ENCODE measurements at regions not wholly inside any gene's neighbourhood (a gene's known extent, or its start where the extent isn't known, plus 50 kb on each side); places are given as distances from the start of the nearest gene placed in this dataset.
"Not testable (repeated sequence)": the region's sequence is repeated elsewhere in the genome, so short reads cannot be mapped to it uniquely, and the experiment has no call there.

DNA sequence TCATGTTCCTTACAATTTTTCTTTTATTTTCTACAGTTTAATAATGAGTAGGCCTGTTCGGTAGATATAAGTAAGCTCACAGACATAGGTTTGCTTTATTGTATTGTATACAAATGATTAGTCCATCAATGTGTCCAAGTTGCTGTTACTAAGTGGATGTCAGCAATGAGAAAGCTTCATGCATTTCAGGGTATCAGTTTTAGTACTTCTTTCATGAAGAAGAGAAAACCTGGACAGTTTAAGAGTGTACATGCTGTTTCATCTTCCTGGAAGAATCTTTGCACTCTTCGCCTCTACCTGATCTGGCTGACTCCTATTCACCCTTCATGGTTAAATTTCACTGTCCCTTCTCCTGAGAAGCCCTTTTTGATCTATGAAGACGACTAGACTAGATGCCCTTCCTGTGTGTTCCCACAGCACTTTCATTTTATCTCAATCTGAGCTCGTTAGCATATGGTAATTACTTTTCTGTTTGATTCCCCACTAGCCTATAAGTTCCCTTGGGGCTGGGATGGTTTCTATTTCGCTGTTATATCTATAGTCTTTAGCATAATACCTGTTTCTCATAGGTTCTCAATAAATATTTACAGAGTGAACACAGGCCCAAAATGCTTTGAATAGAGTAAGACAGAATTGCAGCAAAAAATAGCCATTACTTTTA, 70.7 kb downstream of the CETN3 start:
- no peak for DNase-seq (ENCODE audit: low spot score)

DNA sequence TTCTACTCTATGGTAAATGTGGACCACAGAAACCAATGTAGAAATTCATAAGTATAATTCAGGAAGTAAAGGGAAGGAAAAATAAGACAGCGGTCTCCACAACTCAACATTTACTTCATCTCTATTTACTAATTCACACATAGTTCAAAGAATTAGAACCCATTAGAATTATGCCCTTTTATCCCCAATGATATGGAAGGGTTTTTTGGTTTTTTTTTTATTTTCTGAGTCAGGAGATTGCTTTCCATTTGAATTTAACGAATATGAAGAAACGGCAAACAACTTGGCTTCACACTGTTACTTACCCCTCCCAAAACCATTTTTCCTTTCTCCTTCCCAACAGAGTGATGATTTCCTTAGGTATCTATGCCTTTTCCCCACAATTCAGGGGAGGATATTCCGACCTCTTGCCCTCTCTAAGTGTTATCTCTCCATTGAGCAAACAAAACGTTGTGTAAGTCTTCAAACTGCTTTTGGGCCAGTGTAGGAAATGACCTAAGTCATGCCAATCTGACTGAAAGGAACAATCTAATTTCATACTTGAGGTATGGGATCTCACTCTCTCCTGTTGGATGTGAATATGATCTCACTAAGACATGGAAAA, 72.0 kb downstream of the CETN3 start:
- no peak for DNase-seq (ENCODE audit: low spot score)

DNA sequence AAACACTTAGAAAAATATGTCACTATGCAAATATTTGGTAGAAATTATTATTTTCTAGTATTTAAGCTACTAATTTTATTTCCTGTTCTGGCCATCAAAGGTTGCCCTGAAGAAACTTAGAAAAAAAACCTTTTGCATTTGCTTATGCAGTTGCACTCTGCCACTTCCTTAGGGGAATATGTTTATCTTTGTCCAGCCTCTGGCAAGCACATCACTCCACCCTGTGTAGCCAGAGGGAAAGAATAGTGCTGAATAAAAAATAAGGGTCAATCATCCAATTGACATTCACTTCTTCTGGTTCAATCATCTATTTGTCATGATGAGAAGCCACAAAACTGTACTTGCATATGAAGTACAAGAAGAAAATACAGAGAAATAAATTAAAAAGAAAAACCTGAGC, 72.8 kb downstream of the CETN3 start:
- no peak for DNase-seq (ENCODE audit: low spot score)

DNA sequence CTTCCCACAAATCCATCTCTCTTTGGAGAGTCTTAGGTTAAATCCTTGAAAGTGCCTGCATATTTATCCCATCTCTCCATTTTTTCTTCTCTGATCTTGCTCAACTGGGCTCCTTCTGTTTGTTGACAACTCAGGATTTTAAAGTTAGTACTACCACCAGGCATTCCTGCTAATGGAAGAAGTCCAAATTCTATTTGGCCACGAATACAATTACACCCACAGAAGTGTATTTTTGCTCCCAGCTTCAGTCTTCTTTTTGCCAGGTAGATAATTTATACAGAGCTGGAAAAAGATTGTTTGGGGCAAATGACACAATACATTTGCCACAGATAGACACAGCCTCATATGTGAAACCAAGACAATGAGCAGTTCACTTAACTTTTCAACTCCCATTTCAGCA, 74.8 kb downstream of the CETN3 start:
- DNase-seq (ENCODE audit: low spot score) = no peak

DNA sequence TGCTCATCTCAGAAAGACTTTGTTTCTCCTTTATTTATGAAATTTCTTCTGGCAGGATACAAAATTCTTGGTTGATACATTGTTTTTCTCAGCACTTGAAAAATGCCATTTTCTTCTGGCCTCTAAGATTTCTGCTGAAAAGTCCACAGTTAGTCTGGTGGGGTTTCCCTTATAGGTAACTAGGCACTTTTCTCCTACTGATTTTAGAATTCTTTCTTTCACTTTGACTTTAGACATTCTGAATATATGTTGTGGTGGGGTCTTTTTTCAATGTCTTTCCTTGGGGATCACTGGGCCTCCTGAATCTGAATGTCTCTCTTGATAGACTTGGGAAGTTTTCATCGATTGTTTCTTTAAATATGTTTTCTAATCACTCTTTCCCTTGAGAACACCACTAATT, 79.6 kb downstream of the CETN3 start:
- DNase-seq (ENCODE audit: low spot score) = no peak

DNA sequence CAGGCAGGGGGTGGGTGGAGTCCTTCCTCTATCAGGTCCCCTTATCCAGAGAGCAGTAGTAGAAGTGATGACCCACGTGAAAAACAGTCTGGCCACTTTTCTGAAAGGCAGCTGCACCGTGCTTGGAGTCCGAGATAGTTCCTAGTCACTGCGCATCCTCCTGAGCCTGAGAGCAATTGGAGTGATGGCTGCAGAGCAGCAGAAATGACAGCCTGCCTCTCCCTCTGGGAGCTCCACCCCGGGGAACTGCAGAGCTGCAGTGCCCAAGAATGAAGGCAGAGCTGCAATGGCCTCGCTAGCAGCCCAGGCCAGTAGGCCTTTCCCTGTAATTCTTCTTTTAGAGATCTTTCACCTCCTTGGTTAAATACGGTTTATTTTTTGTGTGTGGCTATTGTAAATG, 82.6 kb downstream of the CETN3 start:
- no peak for DNase-seq (ENCODE audit: low spot score)

DNA sequence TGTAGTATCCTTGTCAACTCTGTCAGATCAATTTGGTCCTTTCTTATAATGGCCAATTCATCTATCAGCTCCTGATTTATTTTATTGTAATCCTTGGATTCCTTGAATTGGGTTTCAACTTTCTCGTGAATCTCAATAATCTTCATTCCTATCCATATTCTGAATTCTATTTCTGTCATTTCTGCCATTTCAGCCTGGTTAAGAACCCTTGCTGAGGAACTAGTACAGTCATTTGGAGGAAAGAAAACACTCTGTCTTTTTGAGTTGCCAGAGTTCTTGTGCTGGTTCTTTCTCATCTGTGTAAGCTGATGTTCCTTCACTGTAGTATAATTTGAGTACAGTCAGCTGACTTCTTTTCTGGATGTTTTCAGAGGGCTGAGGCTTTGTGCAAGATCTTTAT, 84.5 kb downstream of the CETN3 start:
- DNase-seq (ENCODE audit: low spot score) = no peak

DNA sequence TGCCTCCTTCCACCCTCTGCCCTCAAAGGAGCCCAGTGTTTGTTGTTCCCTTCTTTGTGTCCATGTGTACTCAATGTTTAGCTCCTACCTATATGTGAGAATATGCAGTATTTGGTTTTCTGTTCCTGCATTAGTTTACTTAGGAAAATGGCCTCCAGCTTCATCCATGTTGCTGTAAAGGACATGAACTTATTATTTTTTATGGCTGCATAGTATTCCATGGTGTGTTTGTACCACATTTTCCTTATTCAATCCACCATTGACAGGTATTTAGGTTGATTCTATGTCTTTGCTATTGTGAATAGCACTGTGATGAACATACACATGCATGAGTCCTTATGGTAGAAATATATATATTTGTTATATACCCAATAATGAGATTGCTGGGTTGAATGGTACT, 89.2 kb downstream of the CETN3 start:
- DNase-seq (ENCODE audit: low spot score) = not testable (repeated sequence)

DNA sequence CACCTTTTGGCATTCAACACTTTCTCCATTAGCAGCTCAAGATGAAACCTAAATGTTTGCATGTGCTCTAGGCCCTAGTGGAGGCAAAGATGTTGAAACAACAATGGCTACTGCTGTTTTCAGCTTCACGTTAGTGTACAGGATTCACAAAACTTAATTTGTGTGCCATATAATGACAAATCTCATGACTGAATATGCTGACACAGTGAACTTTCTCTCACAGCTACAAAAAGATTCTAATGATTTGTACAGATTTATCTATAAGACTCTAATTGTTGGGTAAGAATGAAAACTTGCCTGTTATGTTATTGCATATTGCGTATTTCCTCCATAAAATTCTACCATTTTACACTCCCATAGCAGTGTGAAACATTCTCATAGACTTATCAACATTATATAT, 97.5 kb downstream of the CETN3 start:
- DNase-seq (ENCODE audit: low spot score) = no peak

DNA sequence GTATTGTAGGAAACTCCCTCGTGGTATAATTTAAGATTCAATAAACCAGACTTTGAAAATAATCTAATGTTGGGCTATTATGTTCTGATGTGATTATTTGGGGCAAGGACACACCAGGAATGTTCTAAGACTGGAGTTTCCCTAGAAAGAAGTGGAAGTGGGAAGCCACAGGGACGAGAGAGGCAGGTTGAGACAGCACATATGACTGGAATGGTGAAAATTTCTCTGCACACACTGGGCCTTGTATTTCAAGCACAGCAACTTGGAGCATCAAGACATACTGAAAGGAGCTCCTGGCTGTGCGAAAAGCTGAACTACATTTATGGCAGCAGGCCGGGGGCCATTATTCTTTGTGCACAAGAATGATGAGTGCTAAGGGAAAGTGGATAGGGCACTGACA, 98.2 kb downstream of the CETN3 start:
- no peak for DNase-seq (ENCODE audit: low spot score)

DNA sequence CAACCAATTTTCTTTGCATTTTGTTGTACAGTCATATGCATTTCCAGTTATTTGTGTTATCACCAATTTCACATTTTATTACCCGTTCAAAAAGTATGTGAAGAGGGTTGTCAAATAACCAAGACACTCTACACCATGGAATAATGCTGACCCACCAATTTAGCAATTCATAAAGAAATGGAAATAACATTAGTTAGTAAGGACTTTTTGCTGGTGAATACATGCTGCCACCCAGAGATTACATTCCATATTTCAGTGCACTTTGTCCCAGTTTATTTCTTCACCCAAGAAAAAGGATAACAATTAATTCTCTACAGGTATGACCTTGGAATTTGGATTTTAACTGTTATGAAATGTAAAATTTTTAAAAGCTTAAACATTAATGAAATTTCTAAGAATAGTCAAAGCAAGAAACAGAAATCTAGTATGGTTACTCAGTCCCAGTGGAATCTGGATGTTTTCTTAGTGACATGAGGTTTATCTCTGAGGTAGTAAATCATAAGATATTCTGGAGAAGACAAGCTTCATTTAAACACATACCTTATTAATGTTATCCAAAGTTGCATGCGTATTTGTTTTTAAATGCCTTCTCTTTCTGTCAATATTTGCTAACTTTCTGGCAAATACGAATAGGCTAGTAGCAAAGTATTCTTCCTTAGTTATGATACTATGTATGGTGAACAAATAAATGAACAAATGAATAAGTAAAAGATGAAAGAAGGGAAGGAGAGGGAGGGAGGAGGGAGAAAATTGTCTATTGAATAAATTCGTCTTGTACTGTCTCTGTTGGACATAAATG, 100.6 kb downstream of the CETN3 start:
- no peak for DNase-seq (ENCODE audit: low spot score)

DNA sequence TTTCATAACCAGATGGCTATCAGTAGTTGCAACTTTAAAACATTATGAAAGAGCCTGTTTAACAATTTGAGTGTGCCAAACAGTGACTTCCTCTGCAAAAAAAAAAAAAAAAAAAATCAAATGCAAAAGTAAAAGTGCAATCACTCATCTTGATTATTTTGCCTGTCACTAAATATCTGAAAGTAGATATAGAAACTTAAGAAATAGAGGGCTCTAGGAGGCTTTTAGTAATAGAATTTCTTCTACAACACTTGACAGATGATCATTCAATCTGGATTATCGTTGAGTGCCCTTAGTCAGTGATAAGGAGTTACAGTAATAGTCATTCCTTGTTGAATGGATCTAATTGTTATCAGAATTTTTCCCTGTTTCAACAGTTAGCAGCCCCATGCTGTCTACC, 101.8 kb downstream of the CETN3 start:
- DNase-seq (ENCODE audit: low spot score) = no peak

DNA sequence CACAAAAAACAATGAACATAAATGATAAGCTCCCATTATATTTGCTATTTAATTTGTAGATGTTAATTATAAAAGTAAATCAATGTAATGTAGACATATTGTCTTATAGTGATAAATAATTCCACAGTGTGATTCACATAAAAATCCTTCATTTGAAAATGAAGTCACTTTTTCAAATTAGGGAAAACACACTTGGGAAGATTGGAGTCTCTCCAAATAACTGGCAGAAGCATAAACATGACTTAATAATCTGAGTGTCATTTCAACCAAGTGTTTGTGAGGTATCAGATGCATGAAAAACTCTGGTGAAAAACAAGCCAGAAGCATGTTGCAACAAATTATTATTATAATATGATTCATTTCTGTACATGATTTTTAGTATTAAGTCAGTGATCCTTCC, 102.2 kb downstream of the CETN3 start:
- DNase-seq (ENCODE audit: low spot score) = no peak

DNA sequence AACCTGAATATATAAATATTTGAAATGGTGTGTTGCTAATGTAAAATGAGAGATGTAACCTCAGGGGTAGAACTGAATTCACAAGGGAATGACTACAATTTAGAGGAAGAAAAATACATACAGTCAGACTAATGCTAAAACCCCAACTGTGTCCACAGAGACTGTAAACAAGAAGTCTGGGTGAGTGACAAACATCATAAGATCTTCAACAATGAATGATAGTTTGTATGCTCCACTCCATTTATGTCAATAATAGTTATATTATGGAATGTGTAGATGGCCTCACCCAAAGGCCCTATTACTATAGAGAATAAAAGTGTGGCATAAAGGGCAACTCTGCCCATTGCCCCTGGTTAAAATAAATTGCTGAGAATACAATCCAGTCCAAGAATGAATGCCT, 102.9 kb downstream of the CETN3 start:
- DNase-seq (ENCODE audit: low spot score) = no peak

DNA sequence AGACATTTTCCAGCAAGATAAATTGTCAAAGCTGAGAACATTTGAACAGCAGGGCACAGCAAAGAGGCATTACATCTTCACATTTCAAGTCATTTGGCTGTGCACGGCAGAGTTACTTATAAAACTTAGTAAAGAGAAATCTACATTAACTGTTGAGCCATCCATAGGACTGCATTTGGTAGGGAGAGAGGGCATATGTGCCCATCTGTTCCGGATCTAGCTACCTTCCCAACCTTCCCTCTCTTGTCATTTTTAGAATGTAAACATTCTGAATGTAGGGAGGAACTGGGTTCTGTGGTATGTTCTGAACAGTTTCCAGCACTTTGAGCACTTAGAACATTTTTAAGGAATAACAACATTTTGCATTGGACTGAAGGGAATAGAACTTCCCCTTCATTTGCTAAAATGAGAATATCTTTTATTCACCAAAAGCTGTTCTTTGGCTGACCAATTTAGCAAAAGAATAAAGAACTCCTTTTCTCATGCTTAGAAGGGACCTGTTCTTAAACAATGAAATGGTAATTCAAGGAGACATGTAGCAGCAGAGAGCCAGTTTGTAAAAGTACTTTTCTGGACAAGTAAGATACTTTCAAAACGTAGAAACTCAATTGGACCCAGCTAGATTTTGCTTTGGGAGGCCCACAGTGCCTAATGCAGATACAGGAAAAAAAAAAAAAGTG, 104.4 kb downstream of the CETN3 start:
- no peak for DNase-seq (ENCODE audit: low spot score)

DNA sequence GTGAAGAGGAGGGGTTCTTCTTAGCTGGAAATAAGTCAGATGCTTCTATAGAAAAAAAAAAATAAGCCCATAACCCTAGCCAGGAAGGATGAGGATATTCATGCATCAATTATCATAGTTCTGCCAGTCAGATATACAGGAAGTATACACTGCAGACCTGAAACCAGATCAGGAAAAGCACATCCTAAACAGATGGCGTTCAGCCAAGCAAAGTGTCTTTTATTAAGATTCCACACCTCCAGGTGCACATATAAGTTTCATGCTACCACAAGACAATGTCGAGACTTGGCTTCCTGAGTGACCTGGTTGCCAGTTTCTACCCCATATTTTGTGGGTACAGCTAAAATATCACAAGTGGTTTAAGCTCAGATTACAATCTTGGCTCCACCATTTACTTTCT, 108.3 kb downstream of the CETN3 start:
- DNase-seq (ENCODE audit: low spot score) = no peak

DNA sequence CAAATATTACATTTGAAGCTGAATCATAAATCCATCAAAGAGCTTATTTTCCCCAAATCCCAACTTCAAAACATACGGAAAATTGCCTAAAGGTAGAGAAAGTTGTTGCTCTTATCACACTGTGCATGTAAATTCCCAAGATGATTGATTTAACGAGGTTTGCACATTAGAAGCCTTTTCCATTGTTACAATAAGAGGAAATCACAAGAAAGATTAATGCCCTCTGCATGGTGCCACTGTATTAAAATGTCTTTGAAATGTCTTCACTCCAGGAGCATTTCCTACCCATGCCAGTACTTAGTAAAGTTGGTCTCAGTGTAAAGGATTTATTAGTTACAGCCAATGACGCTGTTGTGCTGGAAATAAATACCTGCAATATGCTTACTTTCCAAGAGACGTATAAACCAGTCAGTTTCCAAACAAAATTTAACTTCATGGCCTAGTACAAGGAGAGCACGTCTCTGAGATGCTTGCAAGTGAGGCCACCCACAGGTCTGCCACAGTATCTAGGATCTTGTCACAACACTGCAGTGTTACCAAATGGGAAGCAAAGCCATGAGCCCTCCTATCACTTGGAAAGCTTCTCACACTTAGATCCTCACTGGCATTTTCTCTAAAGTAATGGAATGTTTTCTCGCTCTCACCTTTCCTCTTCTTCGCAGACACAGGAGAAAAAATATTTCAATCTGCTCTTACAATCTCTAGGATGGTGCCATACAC, 112.4 kb downstream of the CETN3 start:
- DNase-seq (ENCODE audit: low spot score) = no peak

DNA sequence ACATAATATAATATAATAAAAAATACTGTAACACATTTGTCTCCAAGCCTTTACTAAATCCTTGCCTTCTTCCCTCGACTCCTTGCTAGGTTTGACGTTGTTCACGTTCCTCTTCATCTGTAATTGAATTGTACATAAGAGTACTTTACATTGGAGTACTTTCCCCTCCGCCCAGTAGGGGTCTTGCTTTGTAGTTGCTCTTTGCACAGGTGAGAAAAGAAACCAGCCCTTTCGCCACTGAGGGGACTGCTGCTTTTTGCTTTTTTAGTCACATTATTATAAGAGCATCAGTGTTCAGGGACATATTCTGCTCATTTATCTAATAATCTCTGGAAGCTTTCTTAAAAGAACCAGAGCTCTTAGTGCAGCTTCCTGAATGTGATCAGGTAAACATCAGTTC, 115.0 kb downstream of the CETN3 start:
- DNase-seq (ENCODE audit: low spot score) = no peak

DNA sequence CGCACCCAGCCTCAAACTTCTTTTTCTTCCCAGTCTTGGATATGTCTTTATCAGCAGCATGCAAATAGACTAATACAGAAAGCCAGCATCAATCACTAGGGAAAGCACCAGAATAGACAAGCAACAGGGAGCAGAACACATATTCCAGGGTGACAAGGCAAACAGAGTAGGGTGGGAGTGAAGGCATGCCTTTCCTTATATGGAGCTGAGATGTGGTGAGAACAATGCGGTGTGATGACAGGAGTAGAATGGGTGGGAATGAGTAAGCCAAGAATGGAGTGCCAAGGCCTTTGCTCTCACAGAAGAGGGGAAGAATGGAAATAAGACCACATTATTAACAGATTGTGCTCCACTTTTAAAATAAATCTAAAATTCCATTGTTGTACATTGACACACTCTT, 115.6 kb downstream of the CETN3 start:
- DNase-seq (ENCODE audit: low spot score) = no peak

DNA sequence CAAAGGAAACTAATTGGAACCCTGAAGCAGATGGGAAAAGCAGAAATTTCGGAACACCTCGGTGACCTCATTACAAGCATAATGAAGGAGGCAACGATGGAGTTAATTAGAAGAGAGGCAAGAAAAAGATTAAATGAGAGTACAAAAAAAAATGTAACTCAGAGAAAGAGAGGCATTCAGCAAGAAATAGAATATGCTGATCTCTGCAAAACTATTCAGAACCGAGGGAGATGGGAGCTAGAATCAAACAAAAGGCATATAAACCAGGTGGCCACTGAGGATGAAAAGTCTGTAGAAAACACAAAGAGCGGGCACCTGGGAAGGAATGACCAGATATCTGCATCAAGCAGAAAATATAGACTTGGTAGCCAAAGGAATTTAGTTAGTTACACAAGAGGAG, 118.9 kb downstream of the CETN3 start:
- no peak for DNase-seq (ENCODE audit: low spot score)

DNA sequence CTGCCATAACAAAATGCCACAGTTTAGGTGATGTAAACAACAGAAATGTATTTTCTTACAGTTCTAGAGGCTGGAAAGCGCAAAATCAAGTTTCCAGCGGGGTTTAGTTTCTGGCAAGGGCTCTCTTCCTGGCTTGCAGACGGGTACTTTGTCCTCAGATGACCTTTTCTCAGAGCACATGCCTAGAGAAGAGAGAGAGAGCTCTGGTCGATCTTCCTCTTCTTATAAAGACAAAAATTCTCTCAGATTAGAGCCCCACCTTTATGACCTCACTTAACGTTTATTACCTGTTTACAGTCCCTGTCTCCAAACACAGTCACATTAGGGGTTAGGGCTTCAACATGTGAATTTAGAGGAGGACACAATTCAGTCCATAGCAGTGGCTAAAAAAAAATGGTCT, 119.7 kb downstream of the CETN3 start:
- DNase-seq (ENCODE audit: low spot score) = no peak

DNA sequence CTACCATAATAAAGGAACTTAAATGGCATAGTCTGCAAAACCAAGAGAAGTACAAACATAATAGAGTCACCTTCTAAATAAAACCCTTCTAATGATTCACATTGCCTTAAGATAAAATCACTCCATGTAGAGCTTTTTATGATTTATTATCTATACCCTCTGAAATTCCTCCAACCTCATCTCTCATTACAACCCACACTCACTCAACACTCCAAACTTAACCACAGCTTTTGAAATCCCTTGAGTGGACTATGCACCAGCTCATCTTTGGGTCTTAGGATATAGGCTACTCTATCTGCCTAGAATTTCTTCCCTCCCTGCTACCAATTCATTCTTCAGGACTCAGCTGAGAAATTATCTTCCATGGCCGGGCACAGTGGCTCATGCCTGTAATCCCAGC, 122.5 kb downstream of the CETN3 start:
- DNase-seq (ENCODE audit: low spot score) = no peak
